Cardiac muscle cell (in vitro differentiated cells and primary cell): ENCODE measurements at regions not wholly inside any gene's neighbourhood (a gene's known extent, or its start where the extent isn't known, plus 50 kb on each side); places are given as distances from the start of the nearest gene placed in this dataset.

Source experiments
- DNase-seq, 2 donors: peaks; one replicate each; pipeline versions ENCODE4 v3.0.0 to v3.0.0-alpha.2; 2010 to 2017; ENCODE audit warnings: low read depth in 1 of 2, low spot score in 1 of 2
- H3K27ac ChIP-seq: fragments of 200-600 bp; sonication (generic); 2 replicates; pipeline ENCODE4 v1.5.1; 2016
- H3K27me3 ChIP-seq: fragments of 200-600 bp; sonication (generic); 2 replicates; pipeline ENCODE4 v1.6.0; 2016; ENCODE audit warnings: control low read depth
- H3K36me3 ChIP-seq: fragments of 200-600 bp; sonication (generic); 2 replicates; pipeline ENCODE4 v1.5.1; 2016; ENCODE audit warnings: control low read depth
- H3K4me1 ChIP-seq: fragments of 200-600 bp; sonication (generic); 2 replicates; pipeline ENCODE4 v1.8.1; 2017; ENCODE audit warnings: low read depth, mild to moderate bottlenecking, mixed run types
- H3K4me3 ChIP-seq: fragments of 200-600 bp; sonication (generic); 2 replicates; pipeline ENCODE4 v1.5.1; 2016; ENCODE audit warnings: mild to moderate bottlenecking
- H3K9me3 ChIP-seq: fragments of 200-600 bp; sonication (generic); 2 replicates; pipeline ENCODE4 v1.5.1; 2017; ENCODE audit warnings: low read depth, mild to moderate bottlenecking, control low read depth
- TF ChIP-seq, protein P1 (sequence below): IDR thresholded peaks from 2 replicates; pipeline ENCODE4 v1.5.1; 2012; ENCODE audit warnings: low read depth, mild to moderate bottlenecking, low read length

DNA sequence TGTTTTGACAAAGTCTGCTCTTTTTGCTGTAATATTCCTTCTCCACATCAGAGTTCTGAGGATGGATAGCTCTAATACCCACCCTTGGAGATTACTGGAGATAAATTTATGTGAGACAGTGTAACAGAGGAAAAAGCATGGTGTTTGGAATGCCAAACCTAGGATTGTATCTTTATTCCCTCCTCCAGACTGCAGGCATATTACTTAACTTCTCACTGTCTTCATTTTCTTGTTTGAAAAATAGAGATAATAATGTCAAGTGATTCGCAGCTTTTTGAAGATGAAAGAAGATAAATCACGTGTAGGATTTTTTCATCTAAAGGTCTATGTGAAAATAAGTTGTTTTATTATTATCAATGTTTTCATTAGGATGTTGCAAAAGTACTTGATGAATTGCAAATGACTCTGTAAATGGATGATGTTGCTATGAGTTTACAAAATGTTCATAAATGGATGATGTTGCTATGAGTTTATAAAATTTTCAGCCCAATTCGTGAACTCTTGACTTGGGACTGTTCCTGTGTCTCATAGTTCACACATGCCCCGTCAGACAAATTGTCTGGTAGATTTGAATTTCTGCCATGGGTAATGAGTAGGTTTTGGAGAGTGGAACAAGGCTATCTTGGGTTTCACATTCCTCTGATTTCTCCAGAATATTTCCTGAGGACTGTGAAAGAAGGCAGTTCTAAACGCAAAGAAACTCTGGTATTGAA is 113.1 kb upstream of the IGFBP3 start:
- Histone ChIP-seq H3K27ac (peak overlapping the region; percentile 71), H3K36me3 (no peaks in the 10 kb centered on the region), H3K27me3 (no peaks in the 10 kb centered on the region), H3K9me3 (no peaks in the 10 kb centered on the region), H3K4me1 (peaks cover 14% of the 10 kb centered on the region), H3K4me3 (no peak overlapping the region)
- TF ChIP-seq, protein P1, sequence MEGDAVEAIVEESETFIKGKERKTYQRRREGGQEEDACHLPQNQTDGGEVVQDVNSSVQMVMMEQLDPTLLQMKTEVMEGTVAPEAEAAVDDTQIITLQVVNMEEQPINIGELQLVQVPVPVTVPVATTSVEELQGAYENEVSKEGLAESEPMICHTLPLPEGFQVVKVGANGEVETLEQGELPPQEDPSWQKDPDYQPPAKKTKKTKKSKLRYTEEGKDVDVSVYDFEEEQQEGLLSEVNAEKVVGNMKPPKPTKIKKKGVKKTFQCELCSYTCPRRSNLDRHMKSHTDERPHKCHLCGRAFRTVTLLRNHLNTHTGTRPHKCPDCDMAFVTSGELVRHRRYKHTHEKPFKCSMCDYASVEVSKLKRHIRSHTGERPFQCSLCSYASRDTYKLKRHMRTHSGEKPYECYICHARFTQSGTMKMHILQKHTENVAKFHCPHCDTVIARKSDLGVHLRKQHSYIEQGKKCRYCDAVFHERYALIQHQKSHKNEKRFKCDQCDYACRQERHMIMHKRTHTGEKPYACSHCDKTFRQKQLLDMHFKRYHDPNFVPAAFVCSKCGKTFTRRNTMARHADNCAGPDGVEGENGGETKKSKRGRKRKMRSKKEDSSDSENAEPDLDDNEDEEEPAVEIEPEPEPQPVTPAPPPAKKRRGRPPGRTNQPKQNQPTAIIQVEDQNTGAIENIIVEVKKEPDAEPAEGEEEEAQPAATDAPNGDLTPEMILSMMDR = no peak
- DNase-seq = peak in 1 of 2 donors; percentile 63

DNA sequence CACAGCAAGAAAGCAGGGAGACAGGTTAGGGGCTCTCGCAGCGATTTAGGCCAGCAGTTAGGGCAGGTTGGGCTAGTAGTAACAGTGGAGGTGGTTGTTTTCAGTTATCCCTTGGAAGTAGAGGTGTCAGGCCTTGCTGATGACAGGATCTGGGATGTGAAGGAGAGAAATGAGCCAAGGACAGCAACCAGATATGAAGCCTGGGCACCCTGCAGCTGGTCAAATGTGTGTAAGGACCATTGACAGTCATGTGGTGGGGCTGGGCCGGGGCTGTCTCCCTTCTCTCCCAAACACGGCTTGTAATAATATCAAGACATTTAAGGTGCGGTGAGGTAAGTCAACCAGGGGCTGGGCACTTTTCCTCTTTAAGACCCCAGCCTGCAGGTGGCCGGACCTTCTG is 112.5 kb upstream of the IGFBP3 start:
- no peaks in the 10 kb centered on the region for H3K9me3 ChIP-seq
- H3K27me3 ChIP-seq = no peaks in the 10 kb centered on the region

DNA sequence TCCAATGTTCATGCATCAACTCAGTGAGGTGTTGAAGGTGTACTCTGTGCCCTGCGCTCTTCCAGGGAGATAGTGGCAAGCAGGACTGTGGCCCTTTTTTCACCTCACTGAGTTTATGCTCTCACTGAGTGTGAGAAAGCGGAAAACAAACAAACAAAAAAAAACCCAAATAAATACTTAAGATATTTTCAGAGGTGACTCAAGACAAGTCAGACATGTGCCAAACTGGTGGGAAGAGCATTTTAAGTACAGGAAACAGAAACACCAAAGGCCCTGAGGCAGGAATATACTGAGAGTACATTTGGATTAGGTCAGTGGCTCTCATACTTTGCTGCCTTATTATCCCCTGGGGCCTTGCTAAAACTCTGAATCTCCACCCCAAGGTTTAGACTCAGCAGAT is 111.9 kb upstream of the IGFBP3 start:
- H3K36me3 ChIP-seq = no peaks in the 10 kb centered on the region
- no peaks in the 10 kb centered on the region for H3K9me3 ChIP-seq
- H3K4me3 ChIP-seq = no peak overlapping the region
- no peaks in the 10 kb centered on the region for H3K27me3 ChIP-seq
- peaks cover 14% of the 10 kb centered on the region for H3K4me1 ChIP-seq
- peak overlapping the region; percentile 71 for H3K27ac ChIP-seq
- TF ChIP-seq, protein P1 = no peak
- no peak for DNase-seq

More for the DNA sequence above, 112.5 kb upstream of the IGFBP3 start:
- Histone ChIP-seq H3K36me3 (no peaks in the 10 kb centered on the region), H3K4me3 (no peak overlapping the region), H3K4me1 (peaks cover 14% of the 10 kb centered on the region), H3K27ac (peak overlapping the region; percentile 71)
- DNase-seq = peak in 1 of 2 donors; percentile 21
- TF ChIP-seq, protein P1 = no peak

DNA sequence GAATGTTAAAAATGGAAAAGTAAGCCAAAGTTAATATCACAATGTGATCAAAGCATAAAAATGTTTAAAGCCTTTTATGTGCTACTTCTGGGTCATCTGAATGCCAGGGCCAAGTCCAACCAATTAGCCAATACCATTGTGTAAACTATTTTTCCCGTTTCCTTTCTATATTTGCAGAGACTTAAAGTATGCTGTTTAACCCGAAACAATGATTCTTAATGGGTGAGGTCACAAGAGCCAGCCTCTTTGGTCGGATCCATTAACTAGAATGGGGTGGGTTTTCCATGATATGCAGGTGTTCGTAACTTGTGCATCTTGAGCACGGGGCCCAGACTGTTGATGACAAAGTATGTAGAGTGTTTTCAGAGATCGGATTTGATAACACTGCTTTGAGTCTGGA is 111.3 kb upstream of the IGFBP3 start:
- no peak overlapping the region for H3K27ac ChIP-seq
- H3K4me3 ChIP-seq = no peak overlapping the region
- no peaks in the 10 kb centered on the region for H3K27me3 ChIP-seq
- no peaks in the 10 kb centered on the region for H3K9me3 ChIP-seq
- H3K36me3 ChIP-seq = no peaks in the 10 kb centered on the region
- TF ChIP-seq, protein P1 = no peak
- DNase-seq = no peak
- peaks cover 14% of the 10 kb centered on the region for H3K4me1 ChIP-seq

DNA sequence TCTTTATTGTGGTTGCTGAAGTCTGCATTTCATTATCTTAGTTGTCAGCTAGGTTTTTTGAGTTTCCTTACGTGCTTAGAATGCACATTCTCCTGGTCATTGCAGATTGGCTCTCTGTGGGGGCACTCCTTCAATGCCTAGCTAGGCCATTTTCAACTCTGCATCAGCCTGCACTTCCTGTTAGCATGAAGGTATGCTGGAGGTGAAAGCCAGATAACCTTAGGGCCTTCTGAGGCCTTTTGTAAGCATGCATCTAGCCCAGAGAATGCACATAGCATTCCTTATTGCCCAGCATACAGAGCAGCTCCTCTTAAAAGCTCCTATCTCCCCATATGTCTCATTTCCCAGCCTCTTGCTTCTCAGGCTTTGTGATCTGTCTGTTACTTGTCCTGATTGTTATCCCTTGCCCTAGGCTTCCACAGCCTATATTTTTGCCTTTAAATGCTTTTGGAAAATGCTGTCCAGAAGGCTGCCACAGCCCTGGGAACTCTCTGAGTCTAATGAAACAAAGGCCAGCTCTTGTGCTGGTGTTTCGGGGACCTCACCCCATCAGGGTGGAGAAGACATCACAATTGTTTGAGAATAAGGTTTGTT is 108.1 kb upstream of the IGFBP3 start:
- no peak overlapping the region for H3K4me3 ChIP-seq
- H3K27ac ChIP-seq = no peak overlapping the region
- H3K9me3 ChIP-seq = no peaks in the 10 kb centered on the region
- TF ChIP-seq, protein P1 = no peak
- no peaks in the 10 kb centered on the region for H3K36me3 ChIP-seq
- no peak for DNase-seq
- H3K4me1 ChIP-seq = peaks cover 12% of the 10 kb centered on the region
- H3K27me3 ChIP-seq = no peaks in the 10 kb centered on the region
